ENCODE measurements at regions not wholly inside any gene's neighbourhood (a gene's known extent, or its start where the extent isn't known, plus 50 kb on each side); places are given as distances from the start of the nearest gene placed in this dataset.

- H3K27me3 ChIP-seq (ENCODE audit: control insufficient read depth in 2 of 2, insufficient read depth in 2 of 2, low read length in 2 of 2): no peaks in the 10 kb centered on the region
- H3K9me3 Mint-ChIP-seq: no peaks in the 10 kb centered on the region
- no peaks in the 10 kb centered on the region for H3K36me3 Mint-ChIP-seq
- H3K4me3 Mint-ChIP-seq: no peak overlapping the region
- H3K27me3 Mint-ChIP-seq (ENCODE audit: low read depth in 3 of 3): peaks cover 0 to 2% (median 0%) of the 10 kb centered on the region in 3 donors
- H3K27ac Mint-ChIP-seq: no peak overlapping the region
- no peak overlapping the region for H3K9ac ChIP-seq (ENCODE audit: insufficient read depth, low read length, poor library complexity, severe bottlenecking)
- no peaks in the 10 kb centered on the region for H3K79me2 ChIP-seq (ENCODE audit: insufficient read depth, low read length)
- intact Hi-C loops (cut with micrococcal nuclease): no loop called here
- no peaks in the 10 kb centered on the region for H4K20me1 ChIP-seq (ENCODE audit: insufficient read depth, low read length)
- H3K4me1 ChIP-seq (ENCODE audit: control insufficient read depth in 1 of 2, insufficient read depth in 2 of 2, low read length in 2 of 2): no peaks in the 10 kb centered on the region
- no peak for DNase-seq
- H3K36me3 ChIP-seq (replicated peaks in 1 of 2; ENCODE audit: control insufficient read depth in 1 of 2, insufficient read depth in 2 of 2, low read length in 2 of 2): no peaks in the 10 kb centered on the region
- WGBS (ENCODE audit: insufficient coverage): no CpG with 5 or more reads among the region's 1 CpG
- no peak overlapping the region for H3K4me3 ChIP-seq (replicated peaks in 1 of 3; ENCODE audit: low read depth in 2 of 3, low read length in 3 of 3)
- H2AFZ ChIP-seq (ENCODE audit: insufficient read depth, low read depth, low read length, poor library complexity, severe bottlenecking): no peak overlapping the region
- no peak for TF ChIP-seq CTCF (IDR thresholded peaks at IDR 0.05)
- no peaks in the 10 kb centered on the region for H3K4me1 Mint-ChIP-seq
- H3K4me2 ChIP-seq (replicated peaks; ENCODE audit: extremely low read depth, low read length, poor library complexity, severe bottlenecking): no peak overlapping the region
- H3K9me3 ChIP-seq (replicated peaks in 1 of 2; ENCODE audit: control insufficient read depth in 1 of 2, insufficient read depth in 1 of 2, low read length in 2 of 2): no peaks in the 10 kb centered on the region
- H3K27ac ChIP-seq (ENCODE audit: low read depth in 1 of 2, low read length in 2 of 2): no peak overlapping the region
Observed at GRCh38 chr4:120446051-120446567, 379.5 kb upstream of the MAD2L1 start.

- intact Hi-C loops (cut with micrococcal nuclease): no loop called here
- Histone ChIP-seq H3K79me2 (ENCODE audit: insufficient read depth, low read length) (no peaks in the 10 kb centered on the region), H2AFZ (ENCODE audit: insufficient read depth, low read depth, low read length, poor library complexity, severe bottlenecking) (no peak overlapping the region), H3K4me2 (replicated peaks; ENCODE audit: extremely low read depth, low read length, poor library complexity, severe bottlenecking) (no peak overlapping the region), H3K4me1 (ENCODE audit: control insufficient read depth in 1 of 2, insufficient read depth in 2 of 2, low read length in 2 of 2) (no peaks in the 10 kb centered on the region), H3K9me3 (replicated peaks in 1 of 2; ENCODE audit: control insufficient read depth in 1 of 2, insufficient read depth in 1 of 2, low read length in 2 of 2) (no peaks in the 10 kb centered on the region), H3K9ac (ENCODE audit: insufficient read depth, low read length, poor library complexity, severe bottlenecking) (no peak overlapping the region), H3K36me3 (replicated peaks in 1 of 2; ENCODE audit: control insufficient read depth in 1 of 2, insufficient read depth in 2 of 2, low read length in 2 of 2) (no peaks in the 10 kb centered on the region), H4K20me1 (ENCODE audit: insufficient read depth, low read length) (no peaks in the 10 kb centered on the region), H3K27me3 (ENCODE audit: control insufficient read depth in 2 of 2, insufficient read depth in 2 of 2, low read length in 2 of 2) (no peaks in the 10 kb centered on the region), H3K27ac (ENCODE audit: low read depth in 1 of 2, low read length in 2 of 2) (no peak overlapping the region), H3K4me3 (replicated peaks in 1 of 3; ENCODE audit: low read depth in 2 of 3, low read length in 3 of 3) (no peak overlapping the region)
- no peaks in the 10 kb centered on the region for H3K36me3 Mint-ChIP-seq
- no peaks in the 10 kb centered on the region for H3K4me1 Mint-ChIP-seq
- no peak for DNase-seq
- H3K9me3 Mint-ChIP-seq: no peaks in the 10 kb centered on the region
- H3K27ac Mint-ChIP-seq: no peak overlapping the region
- H3K4me3 Mint-ChIP-seq: no peak overlapping the region
- WGBS (ENCODE audit: insufficient coverage): 100% methylated on average over 1 of the region's 1 CpG
- H3K27me3 Mint-ChIP-seq (ENCODE audit: low read depth in 3 of 3): peaks cover 0 to 2% (median 2%) of the 10 kb centered on the region in 3 donors
- no peak for TF ChIP-seq CTCF (IDR thresholded peaks at IDR 0.05)
Observed at GRCh38 chr4:120445186-120445585, 378.5 kb upstream of the MAD2L1 start.
